D721Med (cell line): ENCODE measurements at regions not wholly inside any gene's neighbourhood (a gene's known extent, or its start where the extent isn't known, plus 50 kb on each side); places are given as distances from the start of the nearest gene placed in this dataset.
"Not testable (repeated sequence)": the region's sequence is repeated elsewhere in the genome, so short reads cannot be mapped to it uniquely, and the experiment has no call there.

Experiments used
- DNase-seq: peaks from one replicate; pipeline ENCODE4 v3.0.0; 2011; ENCODE audit warnings: low spot score; ENCODE audit not compliant: insufficient read length
- FAIRE-seq: peaks from 2 replicates; lab custom pipeline; 2011; peaks lifted over from hg19 to GRCh38; lab: Jason Lieb, UNC
- CTCF ChIP-seq: IDR thresholded peaks from 2 replicates; pipeline ENCODE4 v1.5.1; 2012; ENCODE audit warnings: mild to moderate bottlenecking, control low read depth; ENCODE audit not compliant: insufficient read depth; ENCODE audit errors: missing control alignments

GRCh38 chr10:9560976-9561375 lies 1456.7 kb upstream of the CELF2 start:
- no peak for TF ChIP-seq CTCF
- FAIRE-seq (no peak), DNase-seq (no peak)

GRCh38 chr10:9561821-9562505 lies 1455.7 kb upstream of the CELF2 start:
- FAIRE-seq (no peak), DNase-seq (no peak)
- no peak for TF ChIP-seq CTCF

GRCh38 chr10:9577746-9578145 lies 1439.9 kb upstream of the CELF2 start:
- no peak for DNase-seq
- no peak for TF ChIP-seq CTCF
- FAIRE-seq, result no peak

GRCh38 chr10:9579110-9579705 lies 1438.5 kb upstream of the CELF2 start:
- TF ChIP-seq CTCF, result no peak
- FAIRE-seq (no peak), DNase-seq (no peak)

- not testable (repeated sequence) for FAIRE-seq, DNase-seq
Observed at GRCh38 chr10:9582803-9583202, 1434.9 kb upstream of the CELF2 start.

- FAIRE-seq (no peak), DNase-seq (no peak)
- TF ChIP-seq CTCF, result no peak
Observed at GRCh38 chr10:9596368-9596920, 1421.2 kb upstream of the CELF2 start.

- no peak for TF ChIP-seq CTCF
- DNase-seq (no peak), FAIRE-seq (no peak)
Observed at GRCh38 chr10:9602998-9603397, 1414.7 kb upstream of the CELF2 start.
